Liver (tissue), 8 donors: ENCODE measurements at regions not wholly inside any gene's neighbourhood (a gene's known extent, or its start where the extent isn't known, plus 50 kb on each side); places are given as distances from the start of the nearest gene placed in this dataset.

ENCODE experiments used
- DNase-seq: peaks from one replicate; pipeline ENCODE4 v3.0.0-alpha.2; 2017; ENCODE audit warnings: low spot score
- H3K27ac ChIP-seq, 2 donors: one replicate each; pipeline ENCODE4 v1.7.0; 2013; ENCODE audit warnings: inconsistent platforms in 2 of 2, low read length in 2 of 2, control low read depth in 1 of 2, low read depth in 1 of 2, mild to moderate bottlenecking in 1 of 2
- H3K27me3 ChIP-seq, 4 donors: one replicate each; pipeline versions ENCODE4 v1.6.1 to v1.7.0; 2013; ENCODE audit warnings: low read length in 3 of 4, inconsistent platforms in 1 of 4, mild to moderate bottlenecking in 1 of 4, moderate library complexity in 1 of 4; ENCODE audit not compliant: control insufficient read depth in 4 of 4, insufficient read depth in 4 of 4
- H3K36me3 ChIP-seq, 4 donors: one replicate each; pipeline versions ENCODE4 v1.6.1 to v1.7.0; 2013; ENCODE audit warnings: low read length in 3 of 4, mild to moderate bottlenecking in 3 of 4, low read depth in 1 of 4, moderate library complexity in 1 of 4; ENCODE audit not compliant: control insufficient read depth in 4 of 4, insufficient read depth in 3 of 4
- H3K4me1 ChIP-seq, 4 donors: one replicate each; pipeline versions ENCODE4 v1.6.1 to v1.7.0; 2013; ENCODE audit warnings: low read length in 3 of 4, mild to moderate bottlenecking in 3 of 4, moderate library complexity in 1 of 4; ENCODE audit not compliant: control insufficient read depth in 4 of 4, insufficient read depth in 4 of 4
- H3K4me3 ChIP-seq, 3 donors: one replicate each; pipeline versions ENCODE4 v1.6.1 to v1.7.0; 2013; ENCODE audit warnings: low read length in 3 of 3, control low read depth in 1 of 3, low read depth in 1 of 3, mild to moderate bottlenecking in 1 of 3
- H3K9ac ChIP-seq, 2 donors: one replicate each; pipeline ENCODE4 v1.7.0; 2013; ENCODE audit warnings: low read length in 2 of 2, mild to moderate bottlenecking in 2 of 2, moderate library complexity in 2 of 2, control low read depth in 1 of 2, low read depth in 1 of 2
- H3K9me3 ChIP-seq, 4 donors: one replicate each; pipeline versions ENCODE4 v1.6.1 to v1.7.0; 2013; ENCODE audit warnings: low read length in 3 of 4; ENCODE audit not compliant: control insufficient read depth in 4 of 4
- ATF3 ChIP-seq: IDR thresholded peaks from 2 replicates; pipeline ENCODE4 v1.6.1; 2016; ENCODE audit warnings: antibody characterized with exemption
- CTCF ChIP-seq: fragments of 150-350 bp; IDR thresholded peaks from 2 replicates; pipeline ENCODE4 v1.5.1; 2017; ENCODE audit warnings: improper control_type of control experiment, low read depth, low read length; ENCODE audit not compliant: missing input control
- EGR1 ChIP-seq, 2 donors: IDR thresholded peaks; 2 replicates each; pipeline ENCODE4 v1.6.1; 2016 to 2018; ENCODE audit warnings: antibody characterized with exemption in 2 of 2, low read depth in 2 of 2
- FOXA1 ChIP-seq: IDR thresholded peaks from 2 replicates; pipeline ENCODE4 v1.6.1; 2016; ENCODE audit warnings: antibody characterized with exemption
- FOXA2 ChIP-seq: IDR thresholded peaks from 2 replicates; pipeline ENCODE4 v1.6.1; 2016; ENCODE audit warnings: antibody characterized with exemption
- GABPA ChIP-seq, 2 donors: IDR thresholded peaks in 1 of 2; conservative IDR thresholded peaks in 1 of 2; 2 replicates each; pipeline ENCODE4 v1.6.1; 2016; ENCODE audit warnings: antibody characterized with exemption in 2 of 2, mild to moderate bottlenecking in 1 of 2, moderate library complexity in 1 of 2
- HNF4A ChIP-seq, 2 donors: conservative IDR thresholded peaks; 2 replicates each; pipeline ENCODE4 v1.6.1; 2016; ENCODE audit warnings: antibody characterized with exemption in 2 of 2, mild to moderate bottlenecking in 2 of 2
- HNF4G ChIP-seq: IDR thresholded peaks from 2 replicates; pipeline ENCODE4 v1.6.1; 2016; ENCODE audit warnings: antibody characterized with exemption
- JUND ChIP-seq, 2 donors: IDR thresholded peaks; 2 replicates each; pipeline ENCODE4 v1.6.1; 2016; ENCODE audit warnings: antibody characterized with exemption in 2 of 2
- NR2F2 ChIP-seq: IDR thresholded peaks from 2 replicates; pipeline ENCODE4 v1.6.1; 2016; ENCODE audit warnings: antibody characterized with exemption
- RAD21 ChIP-seq, 2 donors: IDR thresholded peaks; 2 replicates each; pipeline ENCODE4 v1.6.1; 2016; ENCODE audit warnings: antibody characterized with exemption in 2 of 2, mild to moderate bottlenecking in 2 of 2
- RXRA ChIP-seq, 2 donors: IDR thresholded peaks; 2 replicates each; pipeline ENCODE4 v1.6.1; 2017 to 2018; ENCODE audit warnings: antibody characterized with exemption in 2 of 2, mild to moderate bottlenecking in 1 of 2
- SP1 ChIP-seq: IDR thresholded peaks from 2 replicates; pipeline ENCODE4 v1.6.1; 2018; ENCODE audit warnings: antibody characterized with exemption, mild to moderate bottlenecking
- TAF1 ChIP-seq: conservative IDR thresholded peaks from 2 replicates; pipeline ENCODE4 v1.6.1; 2016; ENCODE audit warnings: antibody characterized with exemption, mild to moderate bottlenecking
- YY1 ChIP-seq: IDR thresholded peaks from 2 replicates; pipeline ENCODE4 v1.6.1; 2016; ENCODE audit warnings: antibody characterized with exemption, mild to moderate bottlenecking
- WGBS: extraction: QIAGEN DNeasy Blood & Tissue Kit; methylation state at CpG from one replicate; pipeline ENCODE4 v1.1.7; 2013; 5-methylcytosine and 5-hydroxymethylcytosine counted together
- TF ChIP-seq, protein P1 (sequence below): IDR thresholded peaks from 2 replicates; pipeline ENCODE4 v1.6.1; 2016; ENCODE audit warnings: antibody characterized with exemption, mild to moderate bottlenecking
- TF ChIP-seq, protein P2 (sequence below): IDR thresholded peaks from 2 replicates; pipeline ENCODE4 v1.6.1; 2016; ENCODE audit warnings: antibody characterized with exemption
- TF ChIP-seq, protein P3 (sequence below): IDR thresholded peaks from 2 replicates; pipeline ENCODE4 v1.6.1; 2016; ENCODE audit warnings: antibody characterized with exemption
- donor health status: healthy.
- donor health status: healthy.
- donor health status: healthy.
- donor health status: healthy.
- donor health status: healthy.

- TF ChIP-seq, protein P1, sequence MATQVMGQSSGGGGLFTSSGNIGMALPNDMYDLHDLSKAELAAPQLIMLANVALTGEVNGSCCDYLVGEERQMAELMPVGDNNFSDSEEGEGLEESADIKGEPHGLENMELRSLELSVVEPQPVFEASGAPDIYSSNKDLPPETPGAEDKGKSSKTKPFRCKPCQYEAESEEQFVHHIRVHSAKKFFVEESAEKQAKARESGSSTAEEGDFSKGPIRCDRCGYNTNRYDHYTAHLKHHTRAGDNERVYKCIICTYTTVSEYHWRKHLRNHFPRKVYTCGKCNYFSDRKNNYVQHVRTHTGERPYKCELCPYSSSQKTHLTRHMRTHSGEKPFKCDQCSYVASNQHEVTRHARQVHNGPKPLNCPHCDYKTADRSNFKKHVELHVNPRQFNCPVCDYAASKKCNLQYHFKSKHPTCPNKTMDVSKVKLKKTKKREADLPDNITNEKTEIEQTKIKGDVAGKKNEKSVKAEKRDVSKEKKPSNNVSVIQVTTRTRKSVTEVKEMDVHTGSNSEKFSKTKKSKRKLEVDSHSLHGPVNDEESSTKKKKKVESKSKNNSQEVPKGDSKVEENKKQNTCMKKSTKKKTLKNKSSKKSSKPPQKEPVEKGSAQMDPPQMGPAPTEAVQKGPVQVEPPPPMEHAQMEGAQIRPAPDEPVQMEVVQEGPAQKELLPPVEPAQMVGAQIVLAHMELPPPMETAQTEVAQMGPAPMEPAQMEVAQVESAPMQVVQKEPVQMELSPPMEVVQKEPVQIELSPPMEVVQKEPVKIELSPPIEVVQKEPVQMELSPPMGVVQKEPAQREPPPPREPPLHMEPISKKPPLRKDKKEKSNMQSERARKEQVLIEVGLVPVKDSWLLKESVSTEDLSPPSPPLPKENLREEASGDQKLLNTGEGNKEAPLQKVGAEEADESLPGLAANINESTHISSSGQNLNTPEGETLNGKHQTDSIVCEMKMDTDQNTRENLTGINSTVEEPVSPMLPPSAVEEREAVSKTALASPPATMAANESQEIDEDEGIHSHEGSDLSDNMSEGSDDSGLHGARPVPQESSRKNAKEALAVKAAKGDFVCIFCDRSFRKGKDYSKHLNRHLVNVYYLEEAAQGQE = no peak
- no peak for TF ChIP-seq ATF3
Measured at GRCh38 chr3:180420804-180421203, 181.2 kb upstream of the TTC14 start (continued).

DNA sequence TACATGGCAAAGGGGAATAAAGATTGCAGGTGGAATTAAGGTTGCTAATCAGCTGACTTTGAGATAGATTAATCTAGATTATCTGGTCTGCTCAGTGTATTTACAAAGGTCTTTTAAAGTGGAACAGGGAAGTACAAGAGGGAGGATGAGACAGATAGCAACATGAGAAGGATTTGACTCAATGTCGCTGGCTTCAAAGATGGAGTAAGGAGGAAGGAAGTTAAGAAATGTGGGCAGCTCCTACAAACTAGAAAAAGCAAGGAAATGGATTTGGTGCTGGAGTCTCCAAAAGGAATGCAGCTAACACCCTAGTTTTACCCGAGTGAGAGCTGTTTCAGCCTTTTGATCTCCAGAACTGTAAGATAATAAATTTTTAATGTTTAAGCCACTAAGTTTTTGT lies 180.7 kb upstream of the TTC14 start:
- H3K27ac ChIP-seq = no peak overlapping the region
- 57% methylated on average over 2 of the region's 2 CpGs for WGBS
- TF ChIP-seq TAF1 (no peak), SP1 (no peak), GABPA (IDR thresholded peaks at IDR 0.05 in 1 of 2, conservative IDR thresholded peaks at IDR 0.05 in 1 of 2) (no peak), RXRA (IDR thresholded peaks at IDR 0.05) (no peak), JUND (IDR thresholded peaks at IDR 0.05) (no peak), FOXA1 (no peak), CTCF (no peak), EGR1 (IDR thresholded peaks at IDR 0.05; ENCODE audit: low read depth in 2 of 2) (no peak), RAD21 (IDR thresholded peaks at IDR 0.05) (no peak), NR2F2 (no peak), YY1 (no peak), HNF4A (conservative IDR thresholded peaks at IDR 0.05) (no peak), HNF4G (no peak), FOXA2 (no peak), ATF3 (no peak)
- TF ChIP-seq, protein P1 = no peak
- TF ChIP-seq, protein P2, sequence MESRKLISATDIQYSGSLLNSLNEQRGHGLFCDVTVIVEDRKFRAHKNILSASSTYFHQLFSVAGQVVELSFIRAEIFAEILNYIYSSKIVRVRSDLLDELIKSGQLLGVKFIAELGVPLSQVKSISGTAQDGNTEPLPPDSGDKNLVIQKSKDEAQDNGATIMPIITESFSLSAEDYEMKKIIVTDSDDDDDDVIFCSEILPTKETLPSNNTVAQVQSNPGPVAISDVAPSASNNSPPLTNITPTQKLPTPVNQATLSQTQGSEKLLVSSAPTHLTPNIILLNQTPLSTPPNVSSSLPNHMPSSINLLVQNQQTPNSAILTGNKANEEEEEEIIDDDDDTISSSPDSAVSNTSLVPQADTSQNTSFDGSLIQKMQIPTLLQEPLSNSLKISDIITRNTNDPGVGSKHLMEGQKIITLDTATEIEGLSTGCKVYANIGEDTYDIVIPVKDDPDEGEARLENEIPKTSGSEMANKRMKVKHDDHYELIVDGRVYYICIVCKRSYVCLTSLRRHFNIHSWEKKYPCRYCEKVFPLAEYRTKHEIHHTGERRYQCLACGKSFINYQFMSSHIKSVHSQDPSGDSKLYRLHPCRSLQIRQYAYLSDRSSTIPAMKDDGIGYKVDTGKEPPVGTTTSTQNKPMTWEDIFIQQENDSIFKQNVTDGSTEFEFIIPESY = no peak
- TF ChIP-seq, protein P3, sequence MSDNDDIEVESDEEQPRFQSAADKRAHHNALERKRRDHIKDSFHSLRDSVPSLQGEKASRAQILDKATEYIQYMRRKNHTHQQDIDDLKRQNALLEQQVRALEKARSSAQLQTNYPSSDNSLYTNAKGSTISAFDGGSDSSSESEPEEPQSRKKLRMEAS = no peak

More for the DNA sequence above, 180.7 kb upstream of the TTC14 start:
- Histone ChIP-seq H3K4me1 (no peaks in the 10 kb centered on the region), H3K9me3 (no peaks in the 10 kb centered on the region), H3K9ac (no peak overlapping the region), H3K36me3 (no peaks in the 10 kb centered on the region), H3K4me3 (no peak overlapping the region), H3K27me3 (no peaks in the 10 kb centered on the region)
- no peak for DNase-seq
